ENCODE measurements at regions not wholly inside any gene's neighbourhood (a gene's known extent, or its start where the extent isn't known, plus 50 kb on each side); places are given as distances from the start of the nearest gene placed in this dataset.

GRCh38 chr22:22754268-22754657 is 109.8 kb downstream of the GGTLC2 start:
- Histone ChIP-seq H3K23ac (ENCODE audit: insufficient read length, low read depth, low read length) (no peak overlapping the region), H4K20me1 (ENCODE audit: control insufficient read depth, insufficient read depth, insufficient read length) (no peaks in the 10 kb centered on the region), H2AFZ (ENCODE audit: low read length) (no peak overlapping the region), H4K5ac (ENCODE audit: insufficient read length, low read depth, low read length) (no peak overlapping the region), H2BK20ac (ENCODE audit: low read depth, low read length, poor library complexity, severe bottlenecking) (no peak overlapping the region), H3K23me2 (ENCODE audit: insufficient read length, low read depth, low read length, poor library complexity, severe bottlenecking) (no peaks in the 10 kb centered on the region), H2BK5ac (ENCODE audit: insufficient read length, low read length) (no peak overlapping the region), H3K18ac (ENCODE audit: insufficient read length, low read depth, low read length) (no peak overlapping the region), H4K91ac (ENCODE audit: insufficient read length, low read depth, low read length) (no peak overlapping the region), H2BK120ac (ENCODE audit: low read depth, low read length, poor library complexity, severe bottlenecking) (no peak overlapping the region), H3K9me3 (ENCODE audit: control insufficient read depth, low read depth, low read length) (no peaks in the 10 kb centered on the region), H3K79me1 (ENCODE audit: insufficient read depth, low read depth, low read length, poor library complexity, severe bottlenecking) (no peaks in the 10 kb centered on the region), H3K9ac (ENCODE audit: extremely low read depth, insufficient read length, low read length) (no peak overlapping the region), H3K4me2 (ENCODE audit: insufficient read depth, insufficient read length, low read length) (no peak overlapping the region), H3K4ac (ENCODE audit: low read depth, low read length) (no peak overlapping the region), H3K56ac (ENCODE audit: insufficient read length, low read depth, low read length) (no peak overlapping the region), H3K79me2 (ENCODE audit: insufficient read depth, low read length) (no peaks in the 10 kb centered on the region), H2AK5ac (ENCODE audit: insufficient read length, low read length) (no peak overlapping the region), H4K8ac (replicated peaks; ENCODE audit: insufficient read length, low read depth, low read length) (no peak overlapping the region), H2BK15ac (ENCODE audit: low read depth, low read length) (no peak overlapping the region), H2BK12ac (ENCODE audit: insufficient read length, low read depth, low read length) (no peak overlapping the region), H3K4me1 (ENCODE audit: insufficient read depth, low read length) (no peaks in the 10 kb centered on the region), H3T11ph (ENCODE audit: low read length) (no peak overlapping the region), H3K14ac (ENCODE audit: insufficient read depth, low read length) (no peak overlapping the region), H3K27me3 (ENCODE audit: insufficient read depth, low read length) (peaks cover 13% of the 10 kb centered on the region), H3K27ac (ENCODE audit: insufficient read length, low read depth, low read length) (no peak overlapping the region)
- Mint-ChIP-seq H3K9me3 (no peaks in the 10 kb centered on the region), H3K36me3 (ENCODE audit: insufficient read depth in 1 of 3, low read depth in 3 of 3) (no peaks in the 10 kb centered on the region), H3K4me3 (no peak overlapping the region), H3K27ac (no peak overlapping the region), H3K4me1 (no peaks in the 10 kb centered on the region), H3K27me3 (ENCODE audit: low read depth) (peaks cover 99% of the 10 kb centered on the region)
- TF ChIP-seq CTCF (conservative IDR thresholded peaks at IDR 0.05): no peak
- WGBS (ENCODE audit: extremely low coverage, insufficient read length, low lambda C conversion rate): no CpG with 5 or more reads among the region's 3 CpGs
- no peak for DNase-seq
